Astrocyte of the cerebellum (primary cell): ENCODE measurements at regions not wholly inside any gene's neighbourhood (a gene's known extent, or its start where the extent isn't known, plus 50 kb on each side); places are given as distances from the start of the nearest gene placed in this dataset.

Source experiments
- DNase-seq: peaks from one replicate; pipeline ENCODE4 v3.0.0-alpha.2; 2011; ENCODE audit warnings: low read depth
- H3K4me3 ChIP-seq: 2 replicates; pipeline ENCODE4 v1.5.1; 2011; ENCODE audit warnings: mild to moderate bottlenecking, low read depth, low read length, moderate library complexity
- in situ Hi-C: cut with HindIII; loops from 2 replicates; pipeline ENCODE4 v1.10.0; 2017; ENCODE audit warnings: low sequenced_read_pairs
- TF ChIP-seq, protein P1 (sequence below): IDR thresholded peaks from 2 replicates; pipeline ENCODE4 v1.5.1; 2012; ENCODE audit warnings: low read length, low read depth, moderate library complexity, mild to moderate bottlenecking; ENCODE audit errors: missing control alignments

DNA sequence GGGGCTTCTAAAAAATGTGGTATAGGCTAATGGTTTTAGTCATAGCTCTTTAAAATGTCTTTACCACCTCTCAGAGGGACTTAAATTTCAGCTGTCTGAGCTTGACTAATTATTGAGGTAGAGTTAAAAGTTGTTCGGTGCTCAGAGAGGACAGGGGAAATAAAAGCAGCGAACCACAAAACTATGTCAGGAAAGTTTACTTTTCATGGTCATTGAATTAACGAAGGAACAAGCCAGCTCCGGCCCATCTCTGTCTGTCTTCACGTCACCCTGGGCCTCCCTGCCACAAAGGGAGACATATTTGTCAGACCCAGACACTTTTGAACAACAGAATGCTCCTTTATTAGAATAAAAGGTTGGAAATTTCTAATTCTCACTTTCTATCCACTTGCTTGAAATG is 98.8 kb upstream of the EFNA5 start:
- DNase-seq, result no peak
- in situ Hi-C loops, result no loop called here
- TF ChIP-seq, protein P1, sequence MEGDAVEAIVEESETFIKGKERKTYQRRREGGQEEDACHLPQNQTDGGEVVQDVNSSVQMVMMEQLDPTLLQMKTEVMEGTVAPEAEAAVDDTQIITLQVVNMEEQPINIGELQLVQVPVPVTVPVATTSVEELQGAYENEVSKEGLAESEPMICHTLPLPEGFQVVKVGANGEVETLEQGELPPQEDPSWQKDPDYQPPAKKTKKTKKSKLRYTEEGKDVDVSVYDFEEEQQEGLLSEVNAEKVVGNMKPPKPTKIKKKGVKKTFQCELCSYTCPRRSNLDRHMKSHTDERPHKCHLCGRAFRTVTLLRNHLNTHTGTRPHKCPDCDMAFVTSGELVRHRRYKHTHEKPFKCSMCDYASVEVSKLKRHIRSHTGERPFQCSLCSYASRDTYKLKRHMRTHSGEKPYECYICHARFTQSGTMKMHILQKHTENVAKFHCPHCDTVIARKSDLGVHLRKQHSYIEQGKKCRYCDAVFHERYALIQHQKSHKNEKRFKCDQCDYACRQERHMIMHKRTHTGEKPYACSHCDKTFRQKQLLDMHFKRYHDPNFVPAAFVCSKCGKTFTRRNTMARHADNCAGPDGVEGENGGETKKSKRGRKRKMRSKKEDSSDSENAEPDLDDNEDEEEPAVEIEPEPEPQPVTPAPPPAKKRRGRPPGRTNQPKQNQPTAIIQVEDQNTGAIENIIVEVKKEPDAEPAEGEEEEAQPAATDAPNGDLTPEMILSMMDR, result no peak
- H3K4me3 ChIP-seq, result no peak overlapping the region

- in situ Hi-C loops, result no loop called here
- DNase-seq, result no peak
- no peak overlapping the region for H3K4me3 ChIP-seq
- TF ChIP-seq, protein P1, result no peak
Measured at GRCh38 chr5:107766972-107767371, 96.2 kb upstream of the EFNA5 start.

GRCh38 chr5:107766439-107766838 is 95.7 kb upstream of the EFNA5 start:
- in situ Hi-C loops, result no loop called here
- no peak for DNase-seq
- no peak overlapping the region for H3K4me3 ChIP-seq
- TF ChIP-seq, protein P1, result no peak

DNA sequence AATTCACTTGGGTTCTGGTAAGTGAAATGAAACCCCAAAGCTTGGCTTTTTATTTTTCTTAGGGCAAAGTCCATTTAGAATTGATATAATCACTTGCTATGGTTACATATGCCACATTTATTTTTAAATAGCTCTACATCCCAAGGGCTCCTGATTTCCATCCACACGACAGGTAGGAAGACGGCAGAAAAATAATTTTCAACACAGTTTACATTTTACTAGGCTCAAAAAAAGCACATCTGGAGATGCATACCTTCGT is 95.0 kb upstream of the EFNA5 start:
- DNase-seq, result no peak
- H3K4me3 ChIP-seq, result no peak overlapping the region
- in situ Hi-C loops, result no loop called here
- TF ChIP-seq, protein P1, result no peak

DNA sequence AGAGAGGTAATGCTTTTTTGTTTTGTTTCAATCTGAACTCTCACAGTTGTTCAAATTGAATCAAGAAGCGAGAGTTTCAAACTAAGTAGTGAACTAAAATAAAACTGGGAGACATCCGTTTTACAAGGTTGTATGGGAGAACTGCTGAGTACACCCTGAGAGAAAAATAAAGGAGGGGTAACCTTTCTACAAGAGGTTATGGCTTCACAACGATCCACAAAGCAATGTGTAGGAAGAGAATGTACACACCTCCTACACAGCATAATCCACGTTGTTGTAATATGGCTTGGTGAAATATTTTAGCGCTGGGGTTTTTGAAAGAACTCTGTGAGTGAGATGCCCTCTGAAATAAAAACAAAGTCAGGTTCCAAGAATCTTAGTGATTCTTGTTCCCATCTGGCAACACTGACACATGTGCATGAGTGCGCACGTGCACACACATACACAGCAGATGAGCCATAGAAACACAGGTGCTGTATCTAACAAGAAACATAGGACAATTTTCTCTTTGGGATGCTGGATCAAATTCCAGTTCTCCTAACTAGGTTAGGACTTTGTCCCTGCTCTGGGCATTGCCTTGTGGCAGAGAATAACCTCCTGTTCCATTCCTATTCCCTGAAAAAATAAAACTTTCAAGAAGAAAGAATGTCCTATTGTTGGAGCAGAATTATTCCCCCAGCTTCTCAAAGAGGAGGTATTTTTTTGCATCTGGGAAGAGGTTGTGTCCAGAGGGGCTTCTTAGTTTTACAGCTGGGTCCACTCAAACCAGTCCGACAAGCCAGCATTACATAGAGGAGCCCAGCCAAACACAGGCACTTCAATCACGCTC is 94.5 kb upstream of the EFNA5 start:
- in situ Hi-C loops, result no loop called here
- H3K4me3 ChIP-seq, result no peak overlapping the region
- TF ChIP-seq, protein P1, result no peak
- no peak for DNase-seq

DNA sequence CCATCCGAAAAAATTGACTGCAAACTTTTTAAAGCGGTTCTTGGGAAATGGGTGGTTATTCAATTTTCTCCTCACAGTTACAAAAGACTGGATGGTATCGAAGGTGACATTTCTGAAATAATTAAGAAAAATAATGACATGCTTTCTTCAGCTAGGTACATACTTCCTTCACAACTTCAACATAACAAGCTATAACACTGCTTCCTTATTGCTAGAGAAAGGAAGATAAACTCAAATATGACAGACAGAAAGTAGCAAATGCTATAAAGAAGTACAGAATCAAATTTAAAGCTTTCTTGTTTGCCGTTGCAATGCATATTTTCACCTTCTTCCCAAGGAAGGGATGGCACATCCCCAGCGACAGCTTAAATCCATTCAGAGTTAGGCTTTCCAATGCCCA is 93.5 kb upstream of the EFNA5 start:
- no peak for DNase-seq
- in situ Hi-C loops, result no loop called here
- TF ChIP-seq, protein P1, result no peak
- no peak overlapping the region for H3K4me3 ChIP-seq
